ENCODE measurements at regions not wholly inside any gene's neighbourhood (a gene's known extent, or its start where the extent isn't known, plus 50 kb on each side); places are given as distances from the start of the nearest gene placed in this dataset.

- DNase-seq (ENCODE audit: low spot score in 2 of 2) (no peak), ATAC-seq (replicated peaks; ENCODE audit: extremely low read depth, poor library complexity, severe bottlenecking) (no peak)
- Mint-ChIP-seq H3K4me3 (no peak overlapping the region), H3K27me3 (no peaks in the 10 kb centered on the region), H3K4me1 (no peaks in the 10 kb centered on the region), H3K36me3 (ENCODE audit: insufficient read depth) (no peaks in the 10 kb centered on the region), H3K27ac (ENCODE audit: low read depth) (no peak overlapping the region), H3K9me3 (peaks cover 18% of the 10 kb centered on the region)
These were observed 1381.4 kb upstream of the CDH6 start for GRCh38 chr5:29811914-29812679.

- ATAC-seq (replicated peaks; ENCODE audit: extremely low read depth, poor library complexity, severe bottlenecking) (no peak), DNase-seq (ENCODE audit: low spot score in 2 of 2) (no peak)
- no peaks in the 10 kb centered on the region for H3K27me3 Mint-ChIP-seq
- H3K36me3 Mint-ChIP-seq (ENCODE audit: insufficient read depth) = no peaks in the 10 kb centered on the region
- no peaks in the 10 kb centered on the region for H3K4me1 Mint-ChIP-seq
- no peak overlapping the region for H3K27ac Mint-ChIP-seq (ENCODE audit: low read depth)
- peaks cover 18% of the 10 kb centered on the region for H3K9me3 Mint-ChIP-seq
- H3K4me3 Mint-ChIP-seq = no peak overlapping the region
These were observed 1387.7 kb upstream of the CDH6 start for GRCh38 chr5:29805804-29806203.

- DNase-seq (ENCODE audit: low spot score in 2 of 2) (no peak), ATAC-seq (replicated peaks; ENCODE audit: extremely low read depth, poor library complexity, severe bottlenecking) (no peak)
- Mint-ChIP-seq H3K27ac (ENCODE audit: low read depth) (no peak overlapping the region), H3K9me3 (peaks cover 11% of the 10 kb centered on the region), H3K36me3 (ENCODE audit: insufficient read depth) (no peaks in the 10 kb centered on the region), H3K4me1 (no peaks in the 10 kb centered on the region), H3K27me3 (no peaks in the 10 kb centered on the region), H3K4me3 (no peak overlapping the region)
These were observed 1392.7 kb upstream of the CDH6 start for GRCh38 chr5:29800752-29801151.

GRCh38 chr5:29796013-29796412 lies 1397.5 kb upstream of the CDH6 start:
- no peaks in the 10 kb centered on the region for H3K36me3 Mint-ChIP-seq (ENCODE audit: insufficient read depth)
- no peaks in the 10 kb centered on the region for H3K4me1 Mint-ChIP-seq
- no peak overlapping the region for H3K4me3 Mint-ChIP-seq
- H3K27me3 Mint-ChIP-seq = no peaks in the 10 kb centered on the region
- DNase-seq (ENCODE audit: low spot score in 2 of 2) (no peak), ATAC-seq (replicated peaks; ENCODE audit: extremely low read depth, poor library complexity, severe bottlenecking) (peak; percentile 10)
- H3K9me3 Mint-ChIP-seq = peaks cover 8% of the 10 kb centered on the region
- H3K27ac Mint-ChIP-seq (ENCODE audit: low read depth) = no peak overlapping the region

GRCh38 chr5:29795096-29795652 lies 1398.3 kb upstream of the CDH6 start:
- H3K27me3 Mint-ChIP-seq = no peaks in the 10 kb centered on the region
- H3K27ac Mint-ChIP-seq (ENCODE audit: low read depth) = no peak overlapping the region
- no peak for DNase-seq (ENCODE audit: low spot score in 2 of 2)
- ATAC-seq (replicated peaks; ENCODE audit: extremely low read depth, poor library complexity, severe bottlenecking) = no peak
- peaks cover 6% of the 10 kb centered on the region for H3K9me3 Mint-ChIP-seq
- no peaks in the 10 kb centered on the region for H3K4me1 Mint-ChIP-seq
- H3K36me3 Mint-ChIP-seq (ENCODE audit: insufficient read depth) = no peaks in the 10 kb centered on the region
- no peak overlapping the region for H3K4me3 Mint-ChIP-seq

GRCh38 chr5:29794141-29794787 lies 1399.2 kb upstream of the CDH6 start:
- Mint-ChIP-seq H3K4me1 (no peaks in the 10 kb centered on the region), H3K27ac (ENCODE audit: low read depth) (no peak overlapping the region), H3K4me3 (no peak overlapping the region), H3K9me3 (peaks cover 6% of the 10 kb centered on the region), H3K36me3 (ENCODE audit: insufficient read depth) (no peaks in the 10 kb centered on the region), H3K27me3 (no peaks in the 10 kb centered on the region)
- DNase-seq (ENCODE audit: low spot score in 2 of 2) (no peak), ATAC-seq (replicated peaks; ENCODE audit: extremely low read depth, poor library complexity, severe bottlenecking) (no peak)

GRCh38 chr5:29790281-29790680 lies 1403.2 kb upstream of the CDH6 start:
- H3K4me1 Mint-ChIP-seq = no peaks in the 10 kb centered on the region
- H3K36me3 Mint-ChIP-seq (ENCODE audit: insufficient read depth) = no peaks in the 10 kb centered on the region
- DNase-seq (ENCODE audit: low spot score in 2 of 2) (no peak), ATAC-seq (replicated peaks; ENCODE audit: extremely low read depth, poor library complexity, severe bottlenecking) (no peak)
- no peak overlapping the region for H3K4me3 Mint-ChIP-seq
- no peaks in the 10 kb centered on the region for H3K27me3 Mint-ChIP-seq
- H3K27ac Mint-ChIP-seq (ENCODE audit: low read depth) = no peak overlapping the region
- peaks cover 18% of the 10 kb centered on the region for H3K9me3 Mint-ChIP-seq

GRCh38 chr5:29780401-29780800 lies 1413.1 kb upstream of the CDH6 start:
- Mint-ChIP-seq H3K27me3 (no peaks in the 10 kb centered on the region), H3K36me3 (ENCODE audit: insufficient read depth) (no peaks in the 10 kb centered on the region), H3K4me3 (no peak overlapping the region), H3K27ac (ENCODE audit: low read depth) (no peak overlapping the region), H3K4me1 (no peaks in the 10 kb centered on the region), H3K9me3 (peaks cover 14% of the 10 kb centered on the region)
- ATAC-seq (replicated peaks; ENCODE audit: extremely low read depth, poor library complexity, severe bottlenecking) (no peak), DNase-seq (ENCODE audit: low spot score in 2 of 2) (no peak)

GRCh38 chr5:29779141-29779540 lies 1414.3 kb upstream of the CDH6 start:
- DNase-seq (ENCODE audit: low spot score in 2 of 2) = no peak
- no peaks in the 10 kb centered on the region for H3K27me3 Mint-ChIP-seq
- no peak overlapping the region for H3K27ac Mint-ChIP-seq (ENCODE audit: low read depth)
- no peak for ATAC-seq (replicated peaks; ENCODE audit: extremely low read depth, poor library complexity, severe bottlenecking)
- no peak overlapping the region for H3K4me3 Mint-ChIP-seq
- peaks cover 15% of the 10 kb centered on the region for H3K9me3 Mint-ChIP-seq
- no peaks in the 10 kb centered on the region for H3K36me3 Mint-ChIP-seq (ENCODE audit: insufficient read depth)
- H3K4me1 Mint-ChIP-seq = no peaks in the 10 kb centered on the region

GRCh38 chr5:29777373-29777772 lies 1416.1 kb upstream of the CDH6 start:
- H3K9me3 Mint-ChIP-seq = peaks cover 19% of the 10 kb centered on the region
- ATAC-seq (replicated peaks; ENCODE audit: extremely low read depth, poor library complexity, severe bottlenecking) = no peak
- no peak overlapping the region for H3K4me3 Mint-ChIP-seq
- no peaks in the 10 kb centered on the region for H3K27me3 Mint-ChIP-seq
- no peaks in the 10 kb centered on the region for H3K4me1 Mint-ChIP-seq
- H3K27ac Mint-ChIP-seq (ENCODE audit: low read depth) = no peak overlapping the region
- H3K36me3 Mint-ChIP-seq (ENCODE audit: insufficient read depth) = no peaks in the 10 kb centered on the region
- no peak for DNase-seq (ENCODE audit: low spot score in 2 of 2)

- H3K9me3 Mint-ChIP-seq = peaks cover 19% of the 10 kb centered on the region
- ATAC-seq (replicated peaks; ENCODE audit: extremely low read depth, poor library complexity, severe bottlenecking) (no peak), DNase-seq (ENCODE audit: low spot score in 2 of 2) (no peak)
- no peaks in the 10 kb centered on the region for H3K4me1 Mint-ChIP-seq
- H3K36me3 Mint-ChIP-seq (ENCODE audit: insufficient read depth) = no peaks in the 10 kb centered on the region
- H3K27ac Mint-ChIP-seq (ENCODE audit: low read depth) = no peak overlapping the region
- H3K4me3 Mint-ChIP-seq = no peak overlapping the region
- H3K27me3 Mint-ChIP-seq = no peaks in the 10 kb centered on the region
These were observed 1422.5 kb upstream of the CDH6 start for GRCh38 chr5:29770936-29771335.

GRCh38 chr5:29769474-29769873 lies 1424.0 kb upstream of the CDH6 start:
- no peak overlapping the region for H3K4me3 Mint-ChIP-seq
- H3K27me3 Mint-ChIP-seq = no peaks in the 10 kb centered on the region
- H3K9me3 Mint-ChIP-seq = peaks cover 19% of the 10 kb centered on the region

GRCh38 chr5:29758986-29759421 lies 1434.5 kb upstream of the CDH6 start:
- Mint-ChIP-seq H3K9me3 (peaks cover 5% of the 10 kb centered on the region), H3K27me3 (no peaks in the 10 kb centered on the region)
- DNase-seq (ENCODE audit: low spot score in 2 of 2) = no peak

More at GRCh38 chr5:29769474-29769873, 1424.0 kb upstream of the CDH6 start:
- no peak for ATAC-seq (replicated peaks; ENCODE audit: extremely low read depth, poor library complexity, severe bottlenecking)
- H3K4me1 Mint-ChIP-seq = no peaks in the 10 kb centered on the region
- H3K36me3 Mint-ChIP-seq (ENCODE audit: insufficient read depth) = no peaks in the 10 kb centered on the region
- H3K27ac Mint-ChIP-seq (ENCODE audit: low read depth) = no peak overlapping the region
- no peak for DNase-seq (ENCODE audit: low spot score in 2 of 2)

More at GRCh38 chr5:29758986-29759421, 1434.5 kb upstream of the CDH6 start:
- Mint-ChIP-seq H3K36me3 (ENCODE audit: insufficient read depth) (no peaks in the 10 kb centered on the region), H3K27ac (ENCODE audit: low read depth) (no peak overlapping the region), H3K4me1 (no peaks in the 10 kb centered on the region), H3K4me3 (no peak overlapping the region)
- no peak for ATAC-seq (replicated peaks; ENCODE audit: extremely low read depth, poor library complexity, severe bottlenecking)
